Dedifferentiated amniotic fluid mesenchymal stem cell (primary cell): ENCODE measurements at regions not wholly inside any gene's neighbourhood (a gene's known extent, or its start where the extent isn't known, plus 50 kb on each side); places are given as distances from the start of the nearest gene placed in this dataset.

Experiments
- DNase-seq: peaks from one replicate; pipeline ENCODE4 v3.0.0-alpha.2; 2016; ENCODE audit errors: extremely low spot score

GRCh38 chr2:22486343-22486742, 898.6 kb upstream of the KLHL29 start:
- DNase-seq = no peak

- DNase-seq = no peak
These were observed 897.9 kb upstream of the KLHL29 start for GRCh38 chr2:22487036-22487435.

- DNase-seq = no peak
These were observed 897.4 kb upstream of the KLHL29 start for GRCh38 chr2:22487541-22487940.

- DNase-seq = no peak
These were observed 893.5 kb upstream of the KLHL29 start for GRCh38 chr2:22491442-22491841.

GRCh38 chr2:22494156-22494555, 890.8 kb upstream of the KLHL29 start:
- no peak for DNase-seq

GRCh38 chr2:22497064-22497463, 887.9 kb upstream of the KLHL29 start:
- DNase-seq = no peak

GRCh38 chr2:22497789-22498188, 887.2 kb upstream of the KLHL29 start:
- no peak for DNase-seq

GRCh38 chr2:22499082-22499839, 885.7 kb upstream of the KLHL29 start:
- no peak for DNase-seq

- no peak for DNase-seq
These were observed 884.4 kb upstream of the KLHL29 start for GRCh38 chr2:22500555-22500935.

GRCh38 chr2:22501851-22502250, 883.1 kb upstream of the KLHL29 start:
- no peak for DNase-seq

GRCh38 chr2:22513563-22513962, 871.4 kb upstream of the KLHL29 start:
- DNase-seq = no peak

GRCh38 chr2:22517141-22517540, 867.8 kb upstream of the KLHL29 start:
- DNase-seq = no peak

GRCh38 chr2:22518641-22519040, 866.3 kb upstream of the KLHL29 start:
- DNase-seq = no peak

- no peak for DNase-seq
These were observed 864.4 kb upstream of the KLHL29 start for GRCh38 chr2:22520369-22521288.

GRCh38 chr2:22521620-22522019, 863.4 kb upstream of the KLHL29 start:
- DNase-seq = no peak

GRCh38 chr2:22525681-22526080, 859.3 kb upstream of the KLHL29 start:
- DNase-seq = no peak

- DNase-seq = no peak
These were observed 854.8 kb upstream of the KLHL29 start for GRCh38 chr2:22530131-22530530.

GRCh38 chr2:22536133-22536532, 848.8 kb upstream of the KLHL29 start:
- DNase-seq = no peak

GRCh38 chr2:22554453-22554852, 830.5 kb upstream of the KLHL29 start:
- no peak for DNase-seq

- no peak for DNase-seq
These were observed 827.6 kb upstream of the KLHL29 start for GRCh38 chr2:22557406-22557805.

- DNase-seq = no peak
These were observed 825.0 kb upstream of the KLHL29 start for GRCh38 chr2:22560021-22560420.

GRCh38 chr2:22579341-22579740, 805.6 kb upstream of the KLHL29 start:
- DNase-seq = no peak

- DNase-seq = no peak
These were observed 802.9 kb upstream of the KLHL29 start for GRCh38 chr2:22582107-22582506.
